Body of pancreas (tissue), 4 donors: ENCODE measurements at regions not wholly inside any gene's neighbourhood (a gene's known extent, or its start where the extent isn't known, plus 50 kb on each side); places are given as distances from the start of the nearest gene placed in this dataset.

Experiments
- CTCF ChIP-seq, 7 experiments: fragments of 450-650 bp in 4 of 7; fragments of 200-600 bp in 3 of 7; sonication (generic) in 3 of 7; IDR thresholded peaks; one replicate each; pipeline ENCODE4 v1.5.1; 2016 to 2019; ENCODE audit warnings: antibody characterized with exemption in 7 of 7
- POLR2A ChIP-seq, 3 donors: fragments of 450-650 bp; IDR thresholded peaks; one replicate each; pipeline ENCODE4 v1.6.1; 2016; ENCODE audit warnings: antibody characterized with exemption in 3 of 3, mild to moderate bottlenecking in 2 of 3

- no peak for TF ChIP-seq CTCF (IDR thresholded peaks at IDR 0.05)
- TF ChIP-seq POLR2A (IDR thresholded peaks at IDR 0.05): no peak
Measured at GRCh38 chr4:189162888-189163287, 777.8 kb upstream of the FRG1 start.
